ENCODE measurements at regions not wholly inside any gene's neighbourhood (a gene's known extent, or its start where the extent isn't known, plus 50 kb on each side); places are given as distances from the start of the nearest gene placed in this dataset.

DNA sequence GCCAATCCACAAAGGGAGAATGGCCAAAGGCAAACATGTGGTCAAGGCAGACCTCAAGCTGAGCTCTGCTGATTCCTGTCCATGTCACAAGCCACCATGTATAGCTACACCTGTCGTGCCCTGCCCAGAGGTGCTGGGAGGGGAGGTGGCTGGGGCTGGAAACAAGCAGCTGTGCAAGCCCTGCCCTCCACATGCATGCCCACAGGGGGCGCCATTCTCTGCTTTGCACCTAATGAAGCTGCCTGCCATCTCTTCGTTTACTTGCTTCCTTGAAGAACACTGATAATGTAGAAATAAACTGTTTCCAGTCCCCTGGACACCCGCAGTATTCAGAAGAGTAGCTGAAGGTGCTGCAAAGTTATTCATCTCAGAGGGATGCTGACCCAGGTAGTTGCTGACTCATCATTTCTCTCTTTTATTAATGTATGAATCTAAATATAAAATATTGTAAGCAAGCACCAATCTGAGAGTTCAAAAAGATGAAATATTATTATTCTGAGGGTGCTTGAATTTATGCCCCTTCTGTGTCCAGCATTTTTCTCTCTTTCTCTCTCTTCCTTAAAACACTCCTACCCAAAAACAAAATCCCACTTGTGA lies 278.6 kb downstream of the ADGRA3 start:
- intact Hi-C loops (cut with DNase I): no loop called here
- 26 to 38% (median 35%) methylated on average over 4 of the region's 4 CpGs for WGBS, 3 donors
- H3K4me3 ChIP-seq: no peak overlapping the region
- ATAC-seq (no peak), DNase-seq (no peak)
- H3K27ac ChIP-seq: no peak overlapping the region
- TF ChIP-seq CTCF (IDR thresholded peaks at IDR 0.05): peak; percentile 5
- no peaks in the 10 kb centered on the region for H3K4me1 ChIP-seq
- H3K9me3 ChIP-seq: peaks cover 1% of the 10 kb centered on the region
- H3K27me3 ChIP-seq (ENCODE audit: insufficient read depth in 3 of 3, low read length in 2 of 3): no peaks in the 10 kb centered on the region
- no peaks in the 10 kb centered on the region for H3K36me3 ChIP-seq (ENCODE audit: insufficient read depth in 1 of 2, low read depth in 1 of 2)

DNA sequence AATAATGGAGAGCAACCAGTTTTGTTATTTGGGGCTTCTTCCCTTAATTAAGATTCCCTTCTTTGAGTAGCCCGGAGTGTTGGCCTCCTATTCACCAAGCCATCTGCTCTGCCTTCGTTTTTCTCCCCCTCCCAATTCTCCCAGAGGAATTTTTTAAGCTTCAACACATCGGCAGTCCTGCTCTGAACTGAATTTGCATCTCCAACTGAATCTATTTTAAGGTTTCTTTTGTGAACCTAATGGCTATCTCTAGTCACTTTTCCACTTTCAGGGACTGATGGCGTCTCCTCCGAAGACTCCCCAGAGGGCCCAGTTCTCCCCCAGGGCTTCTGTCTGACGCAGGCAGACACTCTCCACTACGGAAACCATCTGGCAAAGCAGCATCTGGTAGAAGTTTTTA lies 280.2 kb downstream of the ADGRA3 start:
- peak in 1 of 2 donors; percentile 53 for DNase-seq
- intact Hi-C loops (cut with DNase I): no loop called here

GRCh38 chr4:22233230-22233629 lies 282.6 kb downstream of the ADGRA3 start:
- H3K27me3 ChIP-seq (ENCODE audit: insufficient read depth in 3 of 3, low read length in 2 of 3): no peaks in the 10 kb centered on the region
- no peak for TF ChIP-seq CTCF (IDR thresholded peaks at IDR 0.05)
- no peaks in the 10 kb centered on the region for H3K4me1 ChIP-seq
- WGBS, 3 donors: 77 to 85% (median 79%) methylated on average over 7 of the region's 7 CpGs
- no peak overlapping the region for H3K27ac ChIP-seq
- no peak overlapping the region for H3K4me3 ChIP-seq
- H3K9me3 ChIP-seq: no peaks in the 10 kb centered on the region
- DNase-seq: no peak
- no peak for ATAC-seq
- intact Hi-C loops (cut with DNase I): no loop called here
- no peaks in the 10 kb centered on the region for H3K36me3 ChIP-seq (ENCODE audit: insufficient read depth in 1 of 2, low read depth in 1 of 2)

More for the DNA sequence above, 280.2 kb downstream of the ADGRA3 start:
- WGBS, 3 donors: 39 to 45% (median 44%) methylated on average over 7 of the region's 7 CpGs
- no peak for ATAC-seq
- Histone ChIP-seq H3K36me3 (ENCODE audit: insufficient read depth in 1 of 2, low read depth in 1 of 2) (no peaks in the 10 kb centered on the region), H3K27ac (no peak overlapping the region), H3K9me3 (no peaks in the 10 kb centered on the region), H3K27me3 (ENCODE audit: insufficient read depth in 3 of 3, low read length in 2 of 3) (no peaks in the 10 kb centered on the region), H3K4me1 (no peaks in the 10 kb centered on the region), H3K4me3 (no peak overlapping the region)
- no peak for TF ChIP-seq CTCF (IDR thresholded peaks at IDR 0.05)

DNA sequence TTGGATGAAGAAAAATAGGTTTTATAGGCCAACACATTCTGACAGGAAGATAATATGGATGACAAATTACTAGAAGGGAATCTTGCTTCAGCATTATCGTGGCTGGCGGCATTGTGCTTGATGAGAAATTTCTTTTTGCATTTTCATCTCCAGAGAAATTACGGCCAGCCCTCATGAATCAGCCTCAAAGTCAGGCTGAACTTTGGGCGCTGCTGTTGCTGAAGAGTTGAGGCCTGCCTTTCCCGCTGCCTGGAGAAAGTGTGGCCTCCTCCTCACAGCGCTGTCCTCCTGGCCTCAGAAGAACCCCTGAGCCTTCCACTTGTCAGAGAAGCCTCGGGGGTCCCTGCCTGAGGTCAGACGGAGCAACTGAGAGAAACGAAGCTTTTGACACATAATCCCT lies 272.4 kb upstream of the KCNIP4 start:
- ATAC-seq: no peak

More for the DNA sequence above, 272.4 kb upstream of the KCNIP4 start:
- Histone ChIP-seq H3K27me3 (ENCODE audit: insufficient read depth in 3 of 3, low read length in 2 of 3) (no peaks in the 10 kb centered on the region), H3K36me3 (ENCODE audit: insufficient read depth in 1 of 2, low read depth in 1 of 2) (no peaks in the 10 kb centered on the region), H3K4me1 (no peaks in the 10 kb centered on the region), H3K9me3 (no peaks in the 10 kb centered on the region), H3K4me3 (no peak overlapping the region), H3K27ac (no peak overlapping the region)
- TF ChIP-seq CTCF (IDR thresholded peaks at IDR 0.05): no peak
- WGBS, 3 donors: 72 to 74% (median 73%) methylated on average over 9 of the region's 9 CpGs
- DNase-seq: no peak
- intact Hi-C loops (cut with DNase I): no loop called here
